NCI-H345 treated with DMSO at 0.1 percent for 48 hours (cell line): ENCODE measurements at regions not wholly inside any gene's neighbourhood (a gene's known extent, or its start where the extent isn't known, plus 50 kb on each side); places are given as distances from the start of the nearest gene placed in this dataset.

Experiments used
- DNase-seq: peaks from one replicate; lab custom pipeline; 2025; ENCODE audit not compliant: unreplicated experiment; lab: John Stamatoyannopoulos, UW

DNA sequence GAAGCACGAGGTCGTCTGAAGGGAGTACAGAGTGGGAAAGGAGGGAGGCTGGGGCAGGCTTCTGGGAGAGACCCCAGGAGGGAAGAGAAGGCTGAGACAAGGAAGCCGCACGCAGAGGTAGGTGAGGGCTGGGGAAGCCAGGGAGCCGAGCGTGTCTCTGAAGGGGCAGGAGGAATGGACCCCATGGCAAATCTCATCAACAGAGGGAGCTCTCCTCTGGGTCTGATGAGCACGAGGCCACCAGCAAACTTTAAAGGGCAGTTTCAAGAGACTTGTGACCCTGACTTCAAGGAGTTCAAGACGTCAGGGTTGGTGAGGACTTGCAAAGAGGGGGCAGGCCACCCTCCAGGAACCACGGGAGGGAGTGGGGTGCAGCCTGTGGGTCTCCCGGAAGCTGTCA, 326.2 kb upstream of the IRX2 start:
- no peak for DNase-seq

DNA sequence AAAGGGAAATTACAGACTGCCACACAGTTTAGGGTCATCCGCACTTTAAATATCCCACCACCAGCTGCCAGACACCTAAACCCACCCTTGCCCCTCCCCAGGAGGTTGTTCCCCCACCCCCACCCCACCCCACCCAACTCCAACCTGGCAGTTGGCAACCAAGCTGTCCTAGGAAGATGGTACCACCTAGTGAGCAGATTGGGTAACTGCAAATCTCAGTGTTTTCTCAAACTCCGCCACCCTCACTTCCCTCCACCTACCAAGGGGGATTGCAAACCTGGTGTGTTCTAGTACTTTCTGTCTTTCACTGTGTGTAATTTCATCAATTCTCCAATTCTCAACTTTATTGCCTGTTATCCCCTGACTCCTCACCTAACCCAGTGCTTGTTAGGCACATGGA, 323.8 kb upstream of the IRX2 start:
- DNase-seq, result no peak

DNA sequence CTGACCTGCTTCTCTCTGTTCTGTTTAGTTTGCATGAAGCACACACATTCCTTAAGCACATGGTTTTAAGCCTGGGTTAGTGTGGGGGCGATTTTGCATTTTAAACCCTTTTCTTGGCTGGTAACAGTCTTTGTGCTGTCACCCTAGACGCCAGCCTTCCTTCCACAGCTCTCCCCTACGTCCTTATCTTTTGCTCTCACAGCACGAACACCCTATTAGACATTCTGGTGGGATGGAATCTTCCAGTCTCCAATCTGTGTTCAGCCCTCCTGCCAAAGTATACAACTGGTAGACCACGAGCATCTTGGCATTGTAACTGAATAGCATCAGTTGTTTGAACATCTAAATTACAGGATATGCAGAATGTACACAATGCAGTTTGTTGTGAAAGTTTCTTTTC, 316.9 kb upstream of the IRX2 start:
- DNase-seq, result no peak

DNA sequence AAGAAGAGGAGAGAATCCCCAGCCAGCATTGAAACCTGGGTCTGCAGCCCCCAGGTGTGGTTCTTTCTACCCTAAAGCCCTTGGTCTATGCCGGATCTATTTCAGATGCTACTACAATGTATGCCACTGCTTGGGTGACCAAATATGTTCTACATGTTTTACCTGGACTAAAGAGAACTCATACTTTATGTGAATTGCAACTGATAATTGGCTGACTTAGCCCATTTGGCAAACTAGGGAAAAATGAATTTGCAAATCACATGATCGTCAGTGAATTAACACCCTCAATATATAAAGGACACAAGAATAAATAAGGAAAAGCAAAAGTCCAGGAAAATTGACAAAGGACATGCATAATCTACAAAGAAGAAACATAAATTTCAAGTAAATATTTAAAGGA, 308.8 kb upstream of the IRX2 start:
- no peak for DNase-seq

DNA sequence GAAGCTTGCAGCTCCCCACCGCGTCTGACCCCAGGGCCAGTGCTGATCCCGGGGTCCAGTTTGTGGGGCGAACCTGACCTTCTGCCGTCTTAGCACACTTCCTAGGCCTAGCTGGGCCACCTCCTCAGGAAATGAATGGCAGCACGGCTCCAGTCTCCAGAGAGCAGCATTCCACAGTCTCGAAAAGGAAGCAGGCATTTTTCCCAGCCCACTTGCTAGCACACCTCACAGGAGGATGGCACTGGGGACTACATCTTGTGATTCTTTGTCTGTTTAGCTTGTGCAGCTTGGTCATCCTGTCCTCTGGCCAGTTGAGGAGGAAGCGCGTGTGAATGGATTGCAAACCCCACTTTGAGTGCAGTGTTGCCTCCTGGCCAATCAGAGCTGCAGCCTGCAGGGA, 308.0 kb upstream of the IRX2 start:
- no peak for DNase-seq

DNA sequence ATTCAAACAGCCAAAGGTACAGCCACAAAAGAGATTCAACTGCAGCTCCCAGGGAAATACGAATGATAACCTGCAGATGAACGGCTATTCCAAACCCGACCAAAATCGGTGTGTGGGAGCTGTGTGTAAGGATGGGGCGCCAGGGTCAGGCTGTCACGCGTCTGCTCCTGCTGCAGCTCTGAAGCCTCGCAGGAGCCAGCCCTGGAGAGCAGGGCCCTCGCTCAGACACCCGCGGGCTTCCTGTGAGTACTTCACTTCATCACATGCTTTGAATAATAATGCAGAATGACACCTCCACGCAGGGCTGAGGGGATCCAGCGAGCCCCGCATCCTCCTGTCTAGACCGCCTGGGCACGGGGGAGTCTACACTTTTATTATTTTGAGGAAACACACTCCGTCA, 307.5 kb upstream of the IRX2 start:
- DNase-seq, result no peak

DNA sequence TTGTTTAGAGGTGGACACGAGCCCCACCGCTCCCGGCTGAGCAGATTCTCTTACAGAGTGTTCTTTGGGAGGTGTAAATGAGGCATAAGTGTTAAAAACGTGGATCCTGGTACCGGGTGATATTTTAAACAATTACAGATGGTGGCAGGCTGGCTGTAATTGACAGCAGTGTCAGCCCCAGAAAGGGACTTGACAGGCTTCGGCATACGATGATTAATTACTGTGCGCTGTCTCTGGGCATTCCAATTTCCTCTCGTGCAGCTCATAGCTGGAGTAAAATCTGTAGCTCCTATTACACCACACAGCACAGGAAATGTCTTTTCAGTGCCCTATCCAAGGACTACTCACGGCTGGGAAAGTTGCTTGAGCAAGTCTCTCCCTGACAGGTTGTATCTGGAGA, 305.4 kb upstream of the IRX2 start:
- no peak for DNase-seq

DNA sequence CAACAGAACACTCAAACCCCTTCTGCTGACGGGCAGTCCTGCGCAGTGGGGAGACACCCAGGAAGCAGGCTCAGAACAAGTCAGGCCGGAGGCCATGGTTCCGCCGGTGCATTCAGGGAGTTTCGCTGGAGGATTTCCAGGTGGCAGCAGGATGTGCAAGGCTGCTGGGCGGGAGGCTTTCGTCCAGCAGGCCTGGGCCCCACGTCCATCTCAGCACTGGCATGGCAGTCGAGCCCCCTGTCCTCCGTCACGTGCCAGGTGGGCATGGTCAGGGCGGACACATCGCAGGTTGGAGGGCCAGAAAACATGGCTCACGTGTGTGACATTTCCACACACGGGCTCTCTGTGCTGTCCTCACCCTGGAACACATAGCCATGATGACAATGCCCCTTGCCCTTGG, 299.9 kb upstream of the IRX2 start:
- DNase-seq, result no peak

DNA sequence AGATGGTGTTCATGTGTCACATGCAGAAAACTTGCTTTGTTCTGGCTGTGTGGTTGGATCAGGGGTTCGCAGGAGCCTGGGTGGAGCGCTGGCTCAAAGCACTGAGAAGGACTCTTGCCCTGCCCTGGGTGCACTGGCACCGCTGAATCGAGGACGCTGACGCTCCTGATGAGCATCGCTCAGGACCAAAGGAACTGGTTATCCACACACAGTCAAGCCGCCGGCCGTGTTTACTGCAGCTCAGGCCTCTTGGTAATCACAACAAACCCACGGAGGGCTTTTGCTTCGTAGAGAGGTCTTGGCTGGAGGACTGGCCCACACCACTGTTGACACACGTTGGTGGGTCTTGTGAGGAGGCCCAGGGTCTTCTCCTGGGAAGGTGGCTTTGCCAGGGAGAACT, 299.4 kb upstream of the IRX2 start:
- DNase-seq, result no peak

DNA sequence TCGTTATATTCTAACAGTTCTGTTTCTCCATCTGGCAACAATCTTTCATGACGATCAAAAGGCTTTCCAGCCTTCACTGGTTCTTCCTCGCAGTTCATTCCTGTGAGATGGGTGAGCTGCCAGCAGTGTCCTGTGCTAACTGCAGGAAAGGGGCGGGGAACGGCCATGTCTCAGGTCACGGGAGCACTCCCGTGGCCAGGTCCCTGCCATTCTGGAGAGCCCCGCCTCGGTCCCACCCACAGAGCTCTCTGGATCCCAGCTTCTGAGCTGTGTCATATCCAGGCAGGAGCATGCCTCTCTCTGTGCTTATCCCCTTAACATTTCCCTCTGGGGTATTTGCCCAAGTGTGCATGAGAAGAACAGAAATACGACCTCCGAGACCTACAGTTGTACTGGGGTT, 297.8 kb upstream of the IRX2 start:
- no peak for DNase-seq

DNA sequence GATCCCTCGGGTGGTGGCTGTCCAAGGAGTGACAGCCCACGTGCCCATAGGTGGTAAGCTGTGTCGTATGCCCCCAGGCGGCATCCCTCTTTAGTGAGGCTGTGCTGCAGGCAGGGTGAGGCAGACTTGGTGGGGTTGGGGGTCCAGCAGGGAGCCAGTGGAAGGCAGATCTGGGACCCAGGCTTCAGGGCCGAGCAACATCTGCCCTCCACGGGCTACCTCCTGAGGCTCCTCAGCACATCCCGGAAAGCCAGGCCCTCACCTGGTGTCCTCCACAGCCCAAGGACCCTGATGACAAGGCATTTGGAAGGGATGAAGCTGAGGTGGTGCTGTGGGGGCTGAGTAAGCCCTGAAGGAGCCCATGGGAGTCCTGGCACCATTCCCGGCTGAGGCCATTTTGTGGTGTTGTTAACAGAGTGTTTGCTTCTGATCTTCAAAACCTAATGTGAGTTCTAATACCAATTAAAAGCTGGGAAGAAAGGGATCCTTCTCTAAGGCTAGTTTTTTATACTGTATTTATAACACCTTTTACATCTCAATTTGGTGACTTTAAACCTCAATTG, 295.8 kb upstream of the IRX2 start:
- DNase-seq, result no peak

DNA sequence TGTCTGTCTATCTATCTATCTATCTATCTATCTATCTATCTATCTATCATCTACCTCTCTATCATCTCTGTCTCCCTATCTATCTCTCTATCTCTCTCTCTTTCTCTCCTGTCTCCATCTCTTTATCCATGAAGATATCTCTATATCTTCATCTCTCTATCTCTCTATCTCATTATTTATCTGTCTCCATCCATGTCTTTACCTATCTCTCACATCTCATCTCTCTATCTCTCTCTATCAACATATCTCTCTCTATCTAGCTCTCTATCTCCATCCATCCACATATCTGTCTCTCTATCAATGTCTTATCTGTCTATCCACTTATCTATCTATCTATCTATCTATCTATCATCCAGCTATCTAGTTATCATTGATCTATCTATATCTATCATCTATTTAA, 292.1 kb upstream of the IRX2 start:
- no peak for DNase-seq

DNA sequence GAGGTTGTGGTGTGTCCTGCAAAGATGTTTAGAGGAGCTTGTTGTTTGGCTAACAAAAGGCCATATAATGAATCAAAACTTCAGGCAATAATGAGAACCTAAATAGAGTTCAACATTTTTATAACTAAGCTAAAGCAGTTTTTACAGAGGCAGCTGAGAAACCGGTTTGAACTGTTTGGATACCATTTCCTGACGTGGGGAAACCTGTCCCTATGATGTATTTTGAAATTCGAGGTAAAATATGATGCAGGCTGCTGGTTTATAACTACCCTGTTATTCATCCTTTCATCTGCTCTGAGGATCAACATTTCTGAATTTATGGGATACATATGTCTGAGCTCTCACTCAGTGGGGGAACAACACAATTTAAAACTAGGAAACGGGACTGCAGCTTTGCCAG, 289.5 kb upstream of the IRX2 start:
- no peak for DNase-seq

DNA sequence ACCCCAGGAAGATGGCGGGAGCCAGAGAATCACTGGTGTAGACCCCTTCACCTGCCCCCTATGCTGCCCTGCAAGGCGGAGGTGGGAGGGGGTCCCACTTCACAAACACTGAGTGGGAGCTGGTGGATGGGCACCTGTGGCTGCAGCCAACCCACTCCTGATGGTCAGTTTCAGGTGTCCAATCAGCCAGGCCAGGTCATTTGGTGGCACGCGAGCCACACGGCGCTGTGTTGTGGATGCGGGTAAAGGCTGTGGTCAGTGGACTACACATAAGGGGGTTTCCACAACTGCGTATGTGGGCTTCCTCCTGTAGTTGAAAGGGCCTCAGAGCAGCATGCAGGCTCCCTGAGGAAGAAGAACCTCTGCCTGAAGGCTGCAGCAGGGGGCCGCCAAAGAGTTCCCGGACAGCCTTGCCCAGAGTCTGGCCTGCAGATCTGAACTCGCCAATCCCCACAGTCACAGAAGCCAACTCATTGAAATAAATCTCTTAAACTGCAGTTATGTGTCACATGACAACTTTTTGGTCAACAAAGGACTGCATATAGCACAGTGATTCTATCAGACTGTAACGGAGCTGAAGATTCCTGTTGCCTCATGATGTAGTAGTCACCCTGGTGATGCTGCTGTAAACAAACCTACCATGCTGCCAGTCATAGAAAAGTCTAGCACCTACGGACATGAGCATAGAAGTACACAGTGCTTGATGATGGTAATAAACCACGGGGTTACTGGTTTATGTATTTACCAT, 284.7 kb upstream of the IRX2 start:
- DNase-seq, result no peak

DNA sequence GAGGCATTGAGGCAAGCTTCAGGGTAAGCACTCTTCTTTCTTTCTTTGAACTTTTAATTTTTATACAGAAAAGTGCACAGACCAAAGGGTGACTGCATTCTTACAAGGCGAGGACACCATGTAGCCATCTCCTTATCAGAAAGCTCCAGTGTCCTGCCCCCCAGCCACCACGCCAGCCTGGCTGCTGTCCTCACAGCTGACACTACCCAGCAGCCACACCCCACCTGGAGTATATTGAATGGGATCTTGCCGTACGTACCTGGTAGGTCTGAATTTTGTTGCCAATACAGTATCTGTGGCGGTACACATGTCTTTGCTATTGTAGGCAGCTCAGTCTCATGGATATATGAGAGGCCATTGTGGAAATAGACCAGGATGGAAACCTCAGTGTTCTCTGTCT, 284.0 kb upstream of the IRX2 start:
- DNase-seq, result no peak

DNA sequence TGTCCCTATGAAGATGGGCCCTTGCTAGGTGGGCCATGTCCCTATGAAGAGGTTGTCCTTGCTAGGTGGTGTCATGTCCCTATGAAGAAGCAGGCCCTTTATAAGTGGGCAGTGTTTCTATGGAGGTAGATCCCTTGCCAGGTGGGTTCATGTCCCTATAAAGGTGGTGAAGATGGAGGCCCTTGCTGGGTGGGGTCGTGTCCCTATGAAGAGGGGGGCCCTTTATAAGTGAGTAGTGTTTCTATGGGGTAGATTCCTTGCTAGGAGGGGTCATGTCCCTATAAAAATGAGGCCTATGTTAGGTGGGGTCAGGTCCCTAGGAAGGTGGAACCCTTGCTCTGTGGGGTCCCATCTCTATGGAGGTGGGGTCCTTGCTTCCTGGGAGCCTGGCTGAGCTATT, 283.4 kb upstream of the IRX2 start:
- DNase-seq, result no peak

DNA sequence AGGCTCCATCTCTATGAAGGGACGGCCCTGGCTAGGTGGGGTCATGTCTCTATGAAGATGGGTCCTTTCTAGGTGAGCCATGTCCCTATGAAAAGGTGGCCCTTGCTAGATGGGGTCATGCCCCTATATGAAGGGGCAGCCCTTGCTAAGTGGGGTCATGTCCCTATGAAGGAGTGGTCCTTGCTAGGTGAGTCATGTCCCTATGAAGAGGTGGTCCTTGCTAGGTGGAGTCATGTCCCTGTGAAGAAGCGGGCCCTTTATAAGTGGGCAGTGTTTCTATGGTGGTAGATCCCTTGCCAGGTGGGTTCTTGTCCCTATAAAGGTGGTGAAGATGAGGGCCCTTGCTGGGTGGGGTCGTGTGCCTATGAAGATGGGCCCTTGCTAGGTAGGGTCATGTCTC, 283.0 kb upstream of the IRX2 start:
- no peak for DNase-seq

DNA sequence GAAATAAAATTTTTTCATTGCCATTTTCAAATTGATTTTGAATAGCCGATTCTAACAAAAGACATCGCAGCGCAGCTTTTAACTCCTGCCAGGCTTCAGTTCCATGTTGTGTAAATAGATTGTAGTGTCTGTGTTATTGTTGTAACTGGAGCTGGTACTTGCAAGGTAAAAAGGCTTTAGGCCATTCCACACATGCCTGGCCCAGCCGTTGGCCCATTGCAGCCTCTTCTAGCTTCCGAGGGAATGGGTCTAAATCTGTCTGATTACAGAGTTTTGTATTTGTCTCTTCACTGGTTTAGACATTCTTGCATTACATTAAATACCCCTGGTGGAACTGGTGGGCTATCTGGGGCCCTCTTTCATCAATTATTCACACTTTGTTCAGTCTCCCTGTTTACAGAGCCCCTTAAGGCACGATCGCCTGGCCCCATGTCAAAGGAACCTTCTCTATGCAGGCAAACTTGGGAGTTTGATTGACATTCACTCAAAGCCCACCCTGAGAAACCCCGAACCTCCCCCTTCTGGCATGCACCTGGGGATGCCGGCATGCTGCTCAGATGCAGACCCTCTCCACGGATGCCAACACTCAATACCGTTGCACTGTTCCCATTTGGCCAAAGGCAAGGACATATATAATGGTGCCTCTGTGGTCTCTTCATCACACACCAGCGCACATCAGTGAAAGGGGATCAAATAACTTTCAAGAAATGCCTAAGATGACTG, 281.7 kb upstream of the IRX2 start:
- DNase-seq, result peak; percentile 32

DNA sequence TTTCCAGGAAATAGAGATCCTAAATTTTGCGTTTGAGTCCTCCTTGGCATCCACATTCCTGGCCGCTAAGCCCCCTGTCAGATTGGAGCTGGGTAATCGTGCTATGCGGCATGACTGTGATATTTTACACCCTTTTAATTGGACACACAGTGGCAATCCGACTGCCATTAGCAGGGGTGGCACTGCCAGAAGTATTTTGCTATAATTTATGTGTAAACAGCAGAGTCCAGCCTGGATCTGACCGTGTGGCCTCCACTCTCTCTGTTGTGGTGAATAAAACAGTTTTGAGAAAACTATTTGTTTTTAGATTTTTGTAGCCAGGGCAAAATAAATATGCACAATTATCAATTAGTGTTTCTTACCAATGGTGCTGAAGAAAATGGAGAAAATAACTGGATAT, 281.0 kb upstream of the IRX2 start:
- DNase-seq, result no peak

DNA sequence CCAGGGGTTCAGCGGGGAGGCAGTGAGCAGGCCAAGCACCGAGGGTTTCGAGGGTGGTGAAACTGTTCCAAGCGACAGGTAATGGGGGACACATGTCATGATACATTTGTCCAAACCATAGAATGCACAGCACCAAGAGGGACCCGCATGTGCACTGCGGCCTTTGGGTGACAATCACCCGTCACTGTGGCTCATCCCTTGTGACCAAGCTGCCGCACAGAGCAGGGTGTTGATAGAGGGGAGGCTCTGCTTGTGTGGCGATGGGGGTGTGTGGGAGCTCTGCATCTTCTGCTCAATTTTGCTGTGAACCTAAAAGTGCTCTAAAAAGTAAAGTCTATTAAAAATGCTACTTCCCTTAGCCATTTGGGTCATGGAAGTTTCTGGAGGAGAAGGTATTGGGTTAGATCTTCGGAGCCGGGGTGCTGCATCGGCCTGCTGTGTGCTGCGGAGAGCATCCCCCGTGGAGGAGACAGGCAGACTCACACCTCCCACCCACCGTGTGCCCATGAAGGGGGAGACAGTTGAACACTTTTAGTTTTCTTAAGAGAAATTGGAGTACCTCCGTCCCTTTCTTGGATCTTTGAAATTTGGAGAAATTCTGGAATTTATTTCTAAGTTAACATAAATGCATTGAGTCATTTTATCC, 280.4 kb upstream of the IRX2 start:
- DNase-seq, result no peak

DNA sequence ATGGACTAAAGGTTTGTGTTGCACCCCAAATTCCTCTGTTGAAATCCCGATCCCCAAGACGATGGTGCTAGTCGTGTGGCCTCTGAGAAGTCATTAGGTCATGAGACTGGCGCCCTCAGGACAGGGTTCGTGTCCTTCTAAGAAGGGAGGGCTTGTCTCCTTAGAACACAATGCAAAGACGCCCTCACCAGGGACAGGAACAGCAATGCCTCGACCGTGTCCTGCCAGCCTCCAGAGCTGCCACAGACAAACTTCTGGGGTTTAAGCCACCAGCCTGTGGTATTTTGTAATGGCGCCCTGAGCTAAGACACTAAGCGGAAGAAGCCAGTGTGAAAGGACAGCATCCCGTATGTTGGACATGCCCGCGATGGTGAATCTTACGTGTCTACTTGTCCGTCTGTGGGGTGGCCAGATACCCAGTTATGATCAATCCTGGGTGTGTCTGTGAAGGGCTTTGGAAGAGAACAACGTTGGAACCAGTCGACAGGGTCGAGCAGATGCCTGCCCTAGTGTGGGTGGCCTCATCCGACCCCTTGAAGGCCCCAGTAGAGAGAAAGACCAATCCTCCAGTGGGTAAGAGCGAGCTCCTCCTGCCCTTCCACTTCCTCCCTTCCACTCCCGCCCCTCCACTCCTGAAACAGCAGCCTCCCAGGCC, 279.2 kb upstream of the IRX2 start:
- DNase-seq, result no peak

DNA sequence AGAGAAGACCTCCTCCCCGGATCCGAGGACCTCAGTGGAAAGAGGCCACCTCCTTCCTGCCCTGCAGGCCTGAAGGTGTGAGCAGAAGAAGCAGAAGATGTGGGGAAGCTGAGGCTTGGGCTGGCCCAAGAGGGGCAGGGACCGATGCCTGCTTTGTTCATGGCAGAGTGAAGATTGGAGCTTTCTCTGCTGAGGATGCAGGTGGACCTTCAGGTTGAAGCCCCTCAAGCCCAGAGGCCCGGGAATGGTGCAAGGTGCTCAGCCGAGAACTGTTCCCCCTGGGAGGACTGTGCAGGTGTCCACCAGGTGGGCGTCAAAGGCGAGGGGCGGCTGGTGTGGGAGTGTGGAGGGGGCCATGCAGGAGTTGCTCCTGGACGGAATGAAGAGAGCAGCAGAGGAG, 277.9 kb upstream of the IRX2 start:
- no peak for DNase-seq
